B cell (primary cell): ENCODE measurements at regions not wholly inside any gene's neighbourhood (a gene's known extent, or its start where the extent isn't known, plus 50 kb on each side); places are given as distances from the start of the nearest gene placed in this dataset.

Experiments used
- EZH2 ChIP-seq: IDR thresholded peaks from 2 replicates; pipeline ENCODE4 v1.6.1; 2012; ENCODE audit warnings: borderline replicate concordance, low read depth, mild to moderate bottlenecking, moderate library complexity, low read length; ENCODE audit not compliant: insufficient read depth, poor library complexity, severe bottlenecking
- TF ChIP-seq, protein P1 (sequence below): fragments of 200-600 bp; IDR thresholded peaks from one replicate; pipeline ENCODE4 v1.8.0; 2022; ENCODE audit warnings: antibody characterized with exemption, mild to moderate bottlenecking

- TF ChIP-seq, protein P1, sequence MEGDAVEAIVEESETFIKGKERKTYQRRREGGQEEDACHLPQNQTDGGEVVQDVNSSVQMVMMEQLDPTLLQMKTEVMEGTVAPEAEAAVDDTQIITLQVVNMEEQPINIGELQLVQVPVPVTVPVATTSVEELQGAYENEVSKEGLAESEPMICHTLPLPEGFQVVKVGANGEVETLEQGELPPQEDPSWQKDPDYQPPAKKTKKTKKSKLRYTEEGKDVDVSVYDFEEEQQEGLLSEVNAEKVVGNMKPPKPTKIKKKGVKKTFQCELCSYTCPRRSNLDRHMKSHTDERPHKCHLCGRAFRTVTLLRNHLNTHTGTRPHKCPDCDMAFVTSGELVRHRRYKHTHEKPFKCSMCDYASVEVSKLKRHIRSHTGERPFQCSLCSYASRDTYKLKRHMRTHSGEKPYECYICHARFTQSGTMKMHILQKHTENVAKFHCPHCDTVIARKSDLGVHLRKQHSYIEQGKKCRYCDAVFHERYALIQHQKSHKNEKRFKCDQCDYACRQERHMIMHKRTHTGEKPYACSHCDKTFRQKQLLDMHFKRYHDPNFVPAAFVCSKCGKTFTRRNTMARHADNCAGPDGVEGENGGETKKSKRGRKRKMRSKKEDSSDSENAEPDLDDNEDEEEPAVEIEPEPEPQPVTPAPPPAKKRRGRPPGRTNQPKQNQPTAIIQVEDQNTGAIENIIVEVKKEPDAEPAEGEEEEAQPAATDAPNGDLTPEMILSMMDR: no peak
- no peak for TF ChIP-seq EZH2
Observed at GRCh38 chr7:16369855-16370254, 51.5 kb downstream of the CRPPA start.
